H1 (cell line): ENCODE measurements at regions not wholly inside any gene's neighbourhood (a gene's known extent, or its start where the extent isn't known, plus 50 kb on each side); places are given as distances from the start of the nearest gene placed in this dataset.

Experiments
- CTCF ChIA-PET: fragments of 300-600 bp; sonication (Branson Sonifier 250); formaldehyde crosslinking; loops from one replicate; lab custom pipeline; 2021; ENCODE audit not compliant: partially characterized antibody; lab: Charles Lee
- POLR2A ChIA-PET: fragments of 300-600 bp; sonication (Branson Sonifier 250); formaldehyde crosslinking; loops from one replicate; lab custom pipeline; 2021; ENCODE audit warnings: inconsistent platforms; ENCODE audit not compliant: partially characterized antibody; lab: Charles Lee
- DNase-seq, 2 experiments: peaks; one replicate each; pipeline versions ENCODE4 v3.0.0 to v3.0.0-alpha.2; 2010 to 2022; ENCODE audit warnings: low spot score in 2 of 2, low read depth in 1 of 2, mixed read lengths in 1 of 2
- FAIRE-seq: peaks from 2 replicates; lab custom pipeline; 2011; peaks lifted over from hg19 to GRCh38; lab: Jason Lieb, UNC
- H2AFZ ChIP-seq: 2 replicates; pipeline ENCODE4 v1.8.1; 2012; ENCODE audit warnings: low read length, inconsistent platforms
- H2AK5ac ChIP-seq: 2 replicates; pipeline ENCODE4 v1.6.1; 2013; ENCODE audit warnings: low read depth, low read length
- H2BK120ac ChIP-seq: replicated peaks from 2 replicates; pipeline ENCODE3; 2013; ENCODE audit warnings: low read depth, low read length, inconsistent platforms
- H2BK12ac ChIP-seq: 2 replicates; pipeline ENCODE4 v1.6.1; 2013; ENCODE audit warnings: low read depth, low read length
- H2BK15ac ChIP-seq: 2 replicates; pipeline ENCODE4 v1.6.1; 2013; ENCODE audit warnings: low read length
- H2BK20ac ChIP-seq: 2 replicates; pipeline ENCODE4 v1.6.1; 2013; ENCODE audit warnings: low read length
- H2BK5ac ChIP-seq: 2 replicates; pipeline ENCODE4 v1.6.1; 2013; ENCODE audit warnings: low read depth, low read length
- H3K14ac ChIP-seq: 2 replicates; pipeline ENCODE4 v1.6.1; 2013; ENCODE audit warnings: inconsistent platforms; ENCODE audit not compliant: insufficient read length
- H3K18ac ChIP-seq: 2 replicates; pipeline ENCODE4 v1.6.1; 2013; ENCODE audit warnings: low read length; ENCODE audit errors: extremely low read depth
- H3K23ac ChIP-seq: 2 replicates; pipeline ENCODE4 v1.6.1; 2013; ENCODE audit warnings: inconsistent platforms; ENCODE audit not compliant: insufficient read length
- H3K23me2 ChIP-seq: 2 replicates; pipeline ENCODE4 v1.6.1; 2013; ENCODE audit warnings: low read depth, low read length
- H3K27ac ChIP-seq: 2 replicates; pipeline ENCODE4 v1.6.1; 2011; ENCODE audit warnings: low read depth, low read length, inconsistent platforms
- H3K27me3 ChIP-seq, 4 experiments: replicated peaks in 1 of 4; 1 replicate in 1 of 4; 2 replicates in 3 of 4; pipeline versions ENCODE4 v1.6.1 to v1.8.1; 2011 to 2013; ENCODE audit warnings: low read length in 3 of 4, mild to moderate bottlenecking in 3 of 4, inconsistent platforms in 2 of 4, mixed read lengths in 2 of 4, moderate library complexity in 1 of 4; ENCODE audit not compliant: control insufficient read depth in 3 of 4, insufficient read depth in 3 of 4; ENCODE audit errors: extremely low read depth in 1 of 4
- H3K36me3 ChIP-seq, 4 experiments: 2 replicates each; pipeline versions ENCODE4 v1.6.1 to v1.8.1; 2011 to 2013; ENCODE audit warnings: mild to moderate bottlenecking in 4 of 4, low read length in 3 of 4, moderate library complexity in 2 of 4, control low read depth in 1 of 4, inconsistent platforms in 1 of 4; ENCODE audit not compliant: insufficient read depth in 4 of 4, control insufficient read depth in 2 of 4
- H3K4ac ChIP-seq: replicated peaks from 2 replicates; pipeline ENCODE3; 2013; ENCODE audit warnings: low read length, low read depth, mixed read lengths, inconsistent platforms; ENCODE audit not compliant: insufficient read length
- H3K4me1 ChIP-seq, 4 experiments: replicated peaks in 1 of 4; 1 replicate in 1 of 4; 2 replicates in 3 of 4; pipeline versions ENCODE4 v1.6.1 to v1.8.1; 2011 to 2013; ENCODE audit warnings: low read length in 3 of 4, inconsistent platforms in 2 of 4, mixed read lengths in 1 of 4; ENCODE audit not compliant: insufficient read depth in 4 of 4, control insufficient read depth in 3 of 4
- H3K4me2 ChIP-seq, 2 experiments: 2 replicates each; pipeline versions ENCODE4 v1.6.1 to v1.8.1; 2011 to 2013; ENCODE audit warnings: low read depth in 2 of 2, low read length in 2 of 2, control low read depth in 1 of 2, inconsistent platforms in 1 of 2, mild to moderate bottlenecking in 1 of 2; ENCODE audit not compliant: insufficient read depth in 1 of 2
- H3K4me3 ChIP-seq, 4 experiments: fragments of 200-600, 300-600 bp in 1 of 4; sonication (generic), shearing (Covaris generic), sonication (Bioruptor Twin) in 1 of 4; 2 replicates each; pipeline versions ENCODE4 v1.5.1 to v1.8.1; 2011 to 2016; ENCODE audit warnings: low read length in 4 of 4, low read depth in 3 of 4, control low read depth in 2 of 4, inconsistent platforms in 2 of 4, mild to moderate bottlenecking in 2 of 4, mixed read lengths in 1 of 4, moderate library complexity in 1 of 4; ENCODE audit not compliant: insufficient read depth in 2 of 4; ENCODE audit errors: extremely low read depth in 1 of 4
- H3K56ac ChIP-seq: replicated peaks from 2 replicates; pipeline ENCODE3; 2013; ENCODE audit warnings: low read depth, mild to moderate bottlenecking, mixed read lengths, low read length, inconsistent platforms; ENCODE audit not compliant: insufficient read length
- H3K79me1 ChIP-seq: 2 replicates; pipeline ENCODE4 v1.6.1; 2013; ENCODE audit warnings: low read depth, low read length, control low read depth
- H3K79me2 ChIP-seq, 2 experiments: 2 replicates each; pipeline versions ENCODE4 v1.6.1 to v1.8.1; 2012 to 2013; ENCODE audit warnings: low read length in 2 of 2, mild to moderate bottlenecking in 2 of 2, inconsistent platforms in 1 of 2; ENCODE audit not compliant: insufficient read depth in 2 of 2, control insufficient read depth in 1 of 2
- H3K9ac ChIP-seq, 4 experiments: replicated peaks in 1 of 4; 1 replicate in 1 of 4; 2 replicates in 3 of 4; pipeline versions ENCODE4 v1.6.1 to v1.8.1; 2011 to 2013; ENCODE audit warnings: low read depth in 3 of 4, low read length in 3 of 4, control low read depth in 2 of 4, mild to moderate bottlenecking in 2 of 4, moderate library complexity in 2 of 4, inconsistent platforms in 1 of 4; ENCODE audit errors: extremely low read depth in 1 of 4
- H3K9me3 ChIP-seq, 2 experiments: 2 replicates each; pipeline versions ENCODE4 v1.6.1 to v1.8.1; 2012 to 2013; ENCODE audit warnings: mild to moderate bottlenecking in 2 of 2, moderate library complexity in 2 of 2, control low read depth in 1 of 2, inconsistent platforms in 1 of 2, low read depth in 1 of 2, low read length in 1 of 2, mixed read lengths in 1 of 2; ENCODE audit not compliant: insufficient read depth in 2 of 2
- H4K20me1 ChIP-seq, 2 experiments: replicated peaks in 1 of 2; 2 replicates each; pipeline versions ENCODE3 to v1.8.1; 2011 to 2013; ENCODE audit warnings: inconsistent platforms in 2 of 2, low read length in 2 of 2, mild to moderate bottlenecking in 1 of 2; ENCODE audit not compliant: insufficient read depth in 2 of 2, control insufficient read depth in 1 of 2
- H4K5ac ChIP-seq: 2 replicates; pipeline ENCODE4 v1.6.1; 2013; ENCODE audit warnings: low read length, low read depth, mixed read lengths, inconsistent platforms; ENCODE audit not compliant: insufficient read length
- H4K8ac ChIP-seq: 2 replicates; pipeline ENCODE4 v1.8.0; 2013; ENCODE audit warnings: mild to moderate bottlenecking, moderate library complexity, low read length, inconsistent platforms; ENCODE audit not compliant: insufficient read depth; ENCODE audit errors: extremely low read depth
- H4K91ac ChIP-seq: replicated peaks from 2 replicates; pipeline ENCODE3; 2013; ENCODE audit warnings: low read length, mixed read lengths, inconsistent platforms; ENCODE audit not compliant: insufficient read length
- CTBP2 ChIP-seq: IDR thresholded peaks from 2 replicates; pipeline ENCODE4 v1.7.0; 2011; ENCODE audit warnings: borderline replicate concordance, mild to moderate bottlenecking, moderate library complexity, mixed read lengths, low read length; ENCODE audit not compliant: insufficient read depth, insufficient read length
- EZH2 ChIP-seq: fragments of 200-600 bp; sonication (generic); IDR thresholded peaks from 2 replicates; pipeline ENCODE4 v1.7.1; 2012; ENCODE audit warnings: low read depth, mild to moderate bottlenecking, moderate library complexity, low read length, inconsistent platforms; ENCODE audit not compliant: severe bottlenecking
- HDAC2 ChIP-seq, 2 experiments: fragments of 300-600 bp in 1 of 2; sonication (generic) in 1 of 2; IDR thresholded peaks; 2 replicates each; pipeline ENCODE4 v1.6.1; 2011 to 2012; ENCODE audit warnings: low read depth in 2 of 2, low read length in 2 of 2, mild to moderate bottlenecking in 2 of 2, moderate library complexity in 2 of 2, borderline replicate concordance in 1 of 2, inconsistent platforms in 1 of 2
- RAD21 ChIP-seq, 2 experiments: IDR thresholded peaks in 1 of 2; conservative IDR thresholded peaks in 1 of 2; 2 replicates each; pipeline ENCODE4 v1.6.1; 2011; ENCODE audit warnings: low read depth in 2 of 2, low read length in 2 of 2, improper control_type of control experiment in 1 of 2, inconsistent platforms in 1 of 2, mild to moderate bottlenecking in 1 of 2, moderate library complexity in 1 of 2
- SAP30 ChIP-seq: fragments of 300-600 bp; sonication (generic); IDR thresholded peaks from 2 replicates; pipeline ENCODE4 v1.7.1; 2012; ENCODE audit warnings: low read length, moderate library complexity, mild to moderate bottlenecking, inconsistent platforms; ENCODE audit not compliant: insufficient read depth, insufficient replicate concordance
- SP1 ChIP-seq: IDR thresholded peaks from 2 replicates; pipeline ENCODE4 v1.6.1; 2011; ENCODE audit warnings: low read depth, low read length
- WGBS, 2 experiments: shearing (Covaris generic) in 1 of 2; methylation state at CpG; one replicate each; pipeline versions ENCODE4 v1.1.6 to v1.1.7; 2013 to 2015; ENCODE audit warnings: low lambda C conversion rate in 2 of 2, mixed read lengths in 2 of 2, inconsistent platforms in 1 of 2, low coverage in 1 of 2, missing lambda C conversion rate in 1 of 2; ENCODE audit not compliant: insufficient replicate concordance in 2 of 2, insufficient coverage in 1 of 2, insufficient read length in 1 of 2; ENCODE audit errors: extremely low coverage in 1 of 2, missing lambda C conversion rate in 1 of 2; 5-methylcytosine and 5-hydroxymethylcytosine counted together

DNA sequence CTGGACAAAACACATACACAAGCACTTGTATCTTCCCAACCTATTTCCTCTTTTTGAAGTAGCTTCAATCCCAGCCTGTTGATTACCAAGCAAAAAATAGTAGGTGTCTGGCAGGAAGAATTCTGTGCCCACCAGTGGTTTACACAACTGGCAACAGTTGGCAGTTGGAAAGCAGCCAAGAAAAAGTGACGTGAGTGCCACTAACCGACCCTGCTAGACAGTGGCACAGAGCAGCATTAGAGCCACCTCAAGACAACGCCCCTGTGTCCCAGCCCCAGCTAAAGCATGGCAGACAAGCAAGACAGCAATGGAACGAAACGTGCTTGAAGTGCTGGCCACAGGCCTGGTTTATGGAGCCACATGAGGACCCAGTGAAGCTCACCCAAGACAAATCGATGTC is 379.6 kb downstream of the FBXO15 start:
- H3K4me3 ChIP-seq = no peak overlapping the region
- TF ChIP-seq SAP30 (no peak), HDAC2 (IDR thresholded peaks at IDR 0.05; ENCODE audit: borderline replicate concordance in 1 of 2, low read depth in 2 of 2, low read length in 2 of 2) (no peak), EZH2 (no peak), SP1 (no peak), CTBP2 (no peak), RAD21 (IDR thresholded peaks at IDR 0.05 in 1 of 2, conservative IDR thresholded peaks at IDR 0.05 in 1 of 2; ENCODE audit: low read depth in 2 of 2, low read length in 2 of 2) (no peak)

More for the DNA sequence above, 379.6 kb downstream of the FBXO15 start:
- Histone ChIP-seq H3K4ac (no peak overlapping the region), H3K27ac (no peak overlapping the region), H3K79me1 (no peaks in the 10 kb centered on the region), H3K27me3 (no peaks in the 10 kb centered on the region), H3K23me2 (no peaks in the 10 kb centered on the region), H3K4me2 (no peak overlapping the region), H2BK120ac (no peak overlapping the region), H2AK5ac (no peak overlapping the region), H3K14ac (no peak overlapping the region), H2BK5ac (no peak overlapping the region), H4K5ac (no peak overlapping the region), H4K91ac (no peak overlapping the region), H3K36me3 (no peaks in the 10 kb centered on the region), H4K20me1 (no peaks in the 10 kb centered on the region), H2AFZ (0 out of 2 replicates have a peak overlapping the region, but pooled peaks have one; percentile 13), H2BK20ac (no peak overlapping the region), H2BK15ac (no peak overlapping the region), H3K23ac (no peak overlapping the region), H3K56ac (no peak overlapping the region), H3K79me2 (no peaks in the 10 kb centered on the region), H2BK12ac (no peak overlapping the region), H3K4me1 (no peaks in the 10 kb centered on the region; a peak in 1 of 7 replicates), H4K8ac (no peak overlapping the region), H3K18ac (no peak overlapping the region), H3K9me3 (no peaks in the 10 kb centered on the region), H3K9ac (no peak overlapping the region)
- FAIRE-seq = no peak
- WGBS, 2 experiments = 94% methylated on average over 6 of the region's 6 CpGs; no CpG with 5 or more reads in 1 of the 2 experiments
- CTCF ChIA-PET = interaction anchor here (0.9 kb wide), 1 partner anchor 11 kb away, joined by 3 read pairs; no protein-coding TSS in a partner anchor
- DNase-seq = no peak
- POLR2A ChIA-PET = no interaction called here
